SK-N-SH (cell line): ENCODE measurements at regions not wholly inside any gene's neighbourhood (a gene's known extent, or its start where the extent isn't known, plus 50 kb on each side); places are given as distances from the start of the nearest gene placed in this dataset.

Source experiments
- CTCF ChIA-PET: fragments of 300-600, 350-600 bp; formaldehyde crosslinking; extraction: SDS; loops from one replicate; lab custom pipeline; 2021; lab: Yijun Ruan, JAX
- POLR2A ChIA-PET: fragments of 350-600 bp; sonication (Branson Sonifier 250); formaldehyde crosslinking; extraction: SDS; loops from one replicate; lab custom pipeline; 2020; ENCODE audit warnings: antibody characterized with exemption, inconsistent platforms; lab: Yijun Ruan, JAX
- DNase-seq: peaks from one replicate; pipeline ENCODE4 v3.0.0; 2012
- H2AFZ ChIP-seq: fragments of 200-600 bp; sonication (generic); 2 replicates; pipeline ENCODE4 v1.8.1; 2016; ENCODE audit warnings: antibody characterized with exemption, mild to moderate bottlenecking, low read depth
- H3F3A ChIP-seq: fragments of 200-600 bp; sonication (generic); replicated peaks from 2 replicates; pipeline ENCODE3; 2016; ENCODE audit warnings: antibody characterized with exemption, mild to moderate bottlenecking; ENCODE audit not compliant: insufficient read depth
- H3K27ac ChIP-seq, 2 experiments: fragments of 200-500 bp in 1 of 2; fragments of 200-600 bp in 1 of 2; sonication (Bioruptor generic) in 1 of 2; sonication (generic), shearing (Covaris generic) in 1 of 2; 2 replicates each; pipeline versions ENCODE4 v1.5.1 to v1.6.1; 2014 to 2016; ENCODE audit warnings: low read depth in 2 of 2, inconsistent platforms in 1 of 2, low read length in 1 of 2, mild to moderate bottlenecking in 1 of 2, mixed read lengths in 1 of 2
- H3K27me3 ChIP-seq: fragments of 200-600 bp; sonication (generic), shearing (Covaris generic); 2 replicates; pipeline ENCODE4 v1.6.1; 2016; ENCODE audit warnings: mixed run types; ENCODE audit not compliant: insufficient read depth
- H3K36me3 ChIP-seq, 2 experiments: fragments of 200-500 bp in 1 of 2; fragments of 200-600 bp in 1 of 2; sonication (Bioruptor generic) in 1 of 2; sonication (generic) in 1 of 2; replicated peaks in 1 of 2; 2 replicates each; pipeline versions ENCODE3 to v1.5.1; 2014 to 2016; ENCODE audit warnings: low read length in 1 of 2, mild to moderate bottlenecking in 1 of 2; ENCODE audit not compliant: insufficient read depth in 2 of 2, control insufficient read depth in 1 of 2
- H3K4me1 ChIP-seq, 2 experiments: fragments of 200-500 bp in 1 of 2; fragments of 200-600 bp in 1 of 2; sonication (Bioruptor generic) in 1 of 2; sonication (generic), shearing (Covaris generic) in 1 of 2; 2 replicates each; pipeline versions ENCODE4 v1.5.1 to v1.6.1; 2014 to 2016; ENCODE audit warnings: low read depth in 1 of 2, low read length in 1 of 2, mixed run types in 1 of 2; ENCODE audit not compliant: insufficient read depth in 2 of 2, control insufficient read depth in 1 of 2
- H3K4me2 ChIP-seq: fragments of 200-600 bp; sonication (generic), shearing (Covaris generic); 2 replicates; pipeline ENCODE4 v1.6.1; 2017; ENCODE audit warnings: mixed run types
- H3K4me3 ChIP-seq, 2 experiments: fragments of 200-500 bp in 1 of 2; fragments of 200-600 bp in 1 of 2; sonication (Bioruptor generic) in 1 of 2; sonication (generic), shearing (Covaris generic) in 1 of 2; 2 replicates each; pipeline versions ENCODE4 v1.5.1 to v1.8.1; 2014 to 2016; ENCODE audit warnings: low read depth in 2 of 2, inconsistent platforms in 1 of 2, low read length in 1 of 2, mild to moderate bottlenecking in 1 of 2, mixed read lengths in 1 of 2, moderate library complexity in 1 of 2
- H3K79me2 ChIP-seq: fragments of 200-600 bp; sonication (generic); 2 replicates; pipeline ENCODE4 v1.8.1; 2017; ENCODE audit warnings: mild to moderate bottlenecking; ENCODE audit not compliant: insufficient read depth
- H3K9ac ChIP-seq: fragments of 200-600 bp; sonication (generic); 2 replicates; pipeline ENCODE4 v1.6.1; 2017; ENCODE audit warnings: mixed run types
- H3K9me2 ChIP-seq: fragments of 200-600 bp; sonication (generic); 2 replicates; pipeline ENCODE4 v1.6.1; 2017; ENCODE audit warnings: mixed run types
- H3K9me3 ChIP-seq: fragments of 200-600 bp; sonication (generic); 2 replicates; pipeline ENCODE4 v1.6.1; 2017; ENCODE audit warnings: mixed run types, mild to moderate bottlenecking, moderate library complexity
- H4K20me1 ChIP-seq: fragments of 200-600 bp; sonication (generic); 2 replicates; pipeline ENCODE4 v1.6.1; 2017; ENCODE audit warnings: mild to moderate bottlenecking, mixed run types; ENCODE audit not compliant: insufficient read depth
- EP300 ChIP-seq, 2 experiments: IDR thresholded peaks; 2 replicates each; pipeline versions ENCODE4 v1.4.0 to v1.6.1; 2012; ENCODE audit warnings: borderline replicate concordance in 1 of 2, low read depth in 1 of 2, low read length in 1 of 2
- FOSL2 ChIP-seq: IDR thresholded peaks from 2 replicates; pipeline ENCODE4 v1.4.0; 2012; ENCODE audit warnings: low read depth, mild to moderate bottlenecking, moderate library complexity, borderline replicate concordance
- FOXJ3 ChIP-seq: sonication (generic); formaldehyde crosslinking; IDR thresholded peaks from 2 replicates; pipeline ENCODE4 v1.5.1; 2020; ENCODE audit warnings: mild to moderate bottlenecking, missing genetic modification reagents
- FOXM1 ChIP-seq: IDR thresholded peaks from 2 replicates; pipeline ENCODE4 v1.4.0; 2012; ENCODE audit warnings: low read depth, mild to moderate bottlenecking
- GABPA ChIP-seq: IDR thresholded peaks from 2 replicates; pipeline ENCODE4 v1.4.0; 2012; ENCODE audit warnings: low read depth, mild to moderate bottlenecking
- JUND ChIP-seq: IDR thresholded peaks from 2 replicates; pipeline ENCODE4 v1.4.0; 2012
- MEF2A ChIP-seq: IDR thresholded peaks from 2 replicates; pipeline ENCODE4 v1.4.0; 2012; ENCODE audit warnings: low read depth, borderline replicate concordance
- MXI1 ChIP-seq: IDR thresholded peaks from 2 replicates; pipeline ENCODE4 v1.6.1; 2012; ENCODE audit warnings: mild to moderate bottlenecking, low read depth, low read length, improper control_type of control experiment
- NFIC ChIP-seq: IDR thresholded peaks from 2 replicates; pipeline ENCODE4 v1.4.0; 2012; ENCODE audit warnings: borderline replicate concordance
- NRF1 ChIP-seq: IDR thresholded peaks from 2 replicates; pipeline ENCODE4 v1.6.1; 2012; ENCODE audit warnings: low read depth, mild to moderate bottlenecking, low read length
- RAD21 ChIP-seq: IDR thresholded peaks from 2 replicates; pipeline ENCODE4 v1.6.1; 2012; ENCODE audit warnings: mild to moderate bottlenecking, low read length
- RCOR1 ChIP-seq: fragments of 150-350 bp; IDR thresholded peaks from 2 replicates; pipeline ENCODE4 v1.6.1; 2017; ENCODE audit warnings: antibody characterized with exemption, low read length
- RFX5 ChIP-seq: IDR thresholded peaks from 2 replicates; pipeline ENCODE4 v1.6.1; 2012; ENCODE audit warnings: mild to moderate bottlenecking, improper control_type of control experiment, low read length
- TAF1 ChIP-seq: IDR thresholded peaks from 2 replicates; pipeline ENCODE4 v1.6.1; 2012; ENCODE audit warnings: low read depth, mild to moderate bottlenecking, low read length, moderate library complexity, borderline replicate concordance
- TCF12 ChIP-seq: IDR thresholded peaks from 2 replicates; pipeline ENCODE4 v1.4.0; 2012
- TEAD4 ChIP-seq: IDR thresholded peaks from 2 replicates; pipeline ENCODE4 v1.4.0; 2012; ENCODE audit warnings: mild to moderate bottlenecking, borderline replicate concordance; ENCODE audit not compliant: insufficient read depth
- YY1 ChIP-seq: IDR thresholded peaks from 2 replicates; pipeline ENCODE4 v1.4.0; 2012; ENCODE audit warnings: low read depth, mild to moderate bottlenecking
- WGBS: methylation state at CpG from one replicate; pipeline ENCODE4 v1.1.6; 2017; ENCODE audit warnings: low lambda C conversion rate; 5-methylcytosine and 5-hydroxymethylcytosine counted together
- TF ChIP-seq, protein P1 (sequence below): IDR thresholded peaks from 2 replicates; pipeline ENCODE4 v1.4.0; 2012; ENCODE audit warnings: low read depth, borderline replicate concordance
- TF ChIP-seq, protein P2 (sequence below): fragments of 200-600 bp; sonication (generic); IDR thresholded peaks from 2 replicates; pipeline ENCODE4 v1.6.1; 2017; ENCODE audit warnings: antibody characterized with exemption, mild to moderate bottlenecking, moderate library complexity
- TF ChIP-seq, protein P3 (sequence below): IDR thresholded peaks from 2 replicates; pipeline ENCODE4 v1.6.1; 2012; ENCODE audit warnings: mild to moderate bottlenecking, low read depth, low read length, moderate library complexity
- TF ChIP-seq, protein P4 (sequence below): fragments of 150-350 bp; IDR thresholded peaks from 2 replicates; pipeline ENCODE4 v1.6.1; 2016; ENCODE audit warnings: mild to moderate bottlenecking, low read depth, low read length

DNA sequence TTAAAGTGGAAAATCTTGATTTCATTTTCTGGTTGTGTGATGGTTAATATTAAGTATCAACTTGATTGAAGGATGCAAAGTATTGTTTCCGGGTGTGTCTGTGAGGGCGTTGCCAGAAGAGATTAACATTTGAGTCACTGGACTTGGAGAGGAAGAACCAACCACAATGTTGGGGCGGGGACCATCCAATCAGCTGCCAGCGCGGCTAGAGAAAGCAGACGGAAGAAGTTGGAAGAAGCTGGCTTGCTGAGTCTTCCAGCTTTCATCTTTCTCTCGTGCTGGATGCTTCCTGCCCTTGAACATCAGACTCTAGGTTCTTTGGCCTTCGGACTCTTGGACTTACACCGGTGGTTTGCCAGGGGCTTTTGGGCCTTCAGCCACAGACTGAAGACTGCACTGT lies 832.6 kb upstream of the TMPRSS15 start:
- H3K4me2 ChIP-seq, result no peak overlapping the region
- TF ChIP-seq JUND, result no peak
- no peak for TF ChIP-seq GABPA
- TF ChIP-seq RFX5, result no peak
- TF ChIP-seq RCOR1, result no peak
- TF ChIP-seq TAF1, result no peak
- no peak for TF ChIP-seq TEAD4
- no peak for TF ChIP-seq NFIC
- TF ChIP-seq YY1, result no peak
- TF ChIP-seq, protein P1, sequence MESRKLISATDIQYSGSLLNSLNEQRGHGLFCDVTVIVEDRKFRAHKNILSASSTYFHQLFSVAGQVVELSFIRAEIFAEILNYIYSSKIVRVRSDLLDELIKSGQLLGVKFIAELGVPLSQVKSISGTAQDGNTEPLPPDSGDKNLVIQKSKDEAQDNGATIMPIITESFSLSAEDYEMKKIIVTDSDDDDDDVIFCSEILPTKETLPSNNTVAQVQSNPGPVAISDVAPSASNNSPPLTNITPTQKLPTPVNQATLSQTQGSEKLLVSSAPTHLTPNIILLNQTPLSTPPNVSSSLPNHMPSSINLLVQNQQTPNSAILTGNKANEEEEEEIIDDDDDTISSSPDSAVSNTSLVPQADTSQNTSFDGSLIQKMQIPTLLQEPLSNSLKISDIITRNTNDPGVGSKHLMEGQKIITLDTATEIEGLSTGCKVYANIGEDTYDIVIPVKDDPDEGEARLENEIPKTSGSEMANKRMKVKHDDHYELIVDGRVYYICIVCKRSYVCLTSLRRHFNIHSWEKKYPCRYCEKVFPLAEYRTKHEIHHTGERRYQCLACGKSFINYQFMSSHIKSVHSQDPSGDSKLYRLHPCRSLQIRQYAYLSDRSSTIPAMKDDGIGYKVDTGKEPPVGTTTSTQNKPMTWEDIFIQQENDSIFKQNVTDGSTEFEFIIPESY, result no peak
- H3K9me3 ChIP-seq, result no peaks in the 10 kb centered on the region
- 37% methylated on average over 9 of the region's 9 CpGs for WGBS
- H4K20me1 ChIP-seq, result no peaks in the 10 kb centered on the region
- no peaks in the 10 kb centered on the region for H3K79me2 ChIP-seq
- H3K27ac ChIP-seq, result no peak overlapping the region
- DNase-seq, result no peak
- H3K9me2 ChIP-seq, result no peaks in the 10 kb centered on the region
- H3K4me1 ChIP-seq, result no peaks in the 10 kb centered on the region
- ChIA-PET CTCF (no interaction called here), POLR2A (no interaction called here)
- H3K36me3 ChIP-seq, result no peaks in the 10 kb centered on the region
- H3K27me3 ChIP-seq, result no peaks in the 10 kb centered on the region
- no peak overlapping the region for H3K4me3 ChIP-seq
- H3F3A ChIP-seq, result no peaks in the 10 kb centered on the region
- H2AFZ ChIP-seq, result no peak overlapping the region
- H3K9ac ChIP-seq, result no peak overlapping the region

DNA sequence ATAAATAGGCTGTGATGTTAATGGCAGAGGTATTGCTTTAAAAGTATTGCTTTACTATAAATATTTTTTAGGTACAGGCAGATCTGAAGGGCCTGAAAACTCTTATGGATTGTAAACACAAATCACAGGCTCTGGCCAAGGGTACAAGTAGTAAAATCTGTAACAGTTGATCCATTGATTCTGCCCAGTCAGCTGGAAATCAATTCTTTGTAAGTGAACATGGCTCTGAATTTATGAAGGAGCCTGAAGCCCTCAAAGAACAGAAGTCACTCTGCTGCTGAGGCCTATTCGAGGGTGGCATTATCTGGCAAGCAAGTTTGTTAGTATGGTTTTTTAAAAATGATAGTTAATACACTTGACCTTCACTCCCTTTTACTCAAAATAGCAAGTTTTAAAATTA lies 834.0 kb upstream of the TMPRSS15 start:
- H3K9ac ChIP-seq, result no peak overlapping the region
- H3K27ac ChIP-seq, result no peak overlapping the region
- H4K20me1 ChIP-seq, result no peaks in the 10 kb centered on the region
- no peaks in the 10 kb centered on the region for H3F3A ChIP-seq
- DNase-seq, result no peak
- no peaks in the 10 kb centered on the region for H3K4me1 ChIP-seq
- H3K9me3 ChIP-seq, result no peaks in the 10 kb centered on the region
- H3K36me3 ChIP-seq, result no peaks in the 10 kb centered on the region
- H3K4me2 ChIP-seq, result no peak overlapping the region
- no peak overlapping the region for H3K4me3 ChIP-seq
- TF ChIP-seq GABPA (no peak), MEF2A (no peak), TAF1 (no peak), EP300 (IDR thresholded peaks at IDR 0.05; ENCODE audit: borderline replicate concordance in 1 of 2, low read depth in 1 of 2, low read length in 1 of 2) (no peak), TCF12 (no peak), RCOR1 (no peak), YY1 (no peak), RAD21 (no peak), MXI1 (no peak), RFX5 (no peak), JUND (no peak), FOXM1 (no peak), NRF1 (no peak), FOXJ3 (CRISPR knock-in tag) (no peak), FOSL2 (no peak)
- TF ChIP-seq, protein P2, sequence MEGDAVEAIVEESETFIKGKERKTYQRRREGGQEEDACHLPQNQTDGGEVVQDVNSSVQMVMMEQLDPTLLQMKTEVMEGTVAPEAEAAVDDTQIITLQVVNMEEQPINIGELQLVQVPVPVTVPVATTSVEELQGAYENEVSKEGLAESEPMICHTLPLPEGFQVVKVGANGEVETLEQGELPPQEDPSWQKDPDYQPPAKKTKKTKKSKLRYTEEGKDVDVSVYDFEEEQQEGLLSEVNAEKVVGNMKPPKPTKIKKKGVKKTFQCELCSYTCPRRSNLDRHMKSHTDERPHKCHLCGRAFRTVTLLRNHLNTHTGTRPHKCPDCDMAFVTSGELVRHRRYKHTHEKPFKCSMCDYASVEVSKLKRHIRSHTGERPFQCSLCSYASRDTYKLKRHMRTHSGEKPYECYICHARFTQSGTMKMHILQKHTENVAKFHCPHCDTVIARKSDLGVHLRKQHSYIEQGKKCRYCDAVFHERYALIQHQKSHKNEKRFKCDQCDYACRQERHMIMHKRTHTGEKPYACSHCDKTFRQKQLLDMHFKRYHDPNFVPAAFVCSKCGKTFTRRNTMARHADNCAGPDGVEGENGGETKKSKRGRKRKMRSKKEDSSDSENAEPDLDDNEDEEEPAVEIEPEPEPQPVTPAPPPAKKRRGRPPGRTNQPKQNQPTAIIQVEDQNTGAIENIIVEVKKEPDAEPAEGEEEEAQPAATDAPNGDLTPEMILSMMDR, result no peak
- TF ChIP-seq, protein P3, sequence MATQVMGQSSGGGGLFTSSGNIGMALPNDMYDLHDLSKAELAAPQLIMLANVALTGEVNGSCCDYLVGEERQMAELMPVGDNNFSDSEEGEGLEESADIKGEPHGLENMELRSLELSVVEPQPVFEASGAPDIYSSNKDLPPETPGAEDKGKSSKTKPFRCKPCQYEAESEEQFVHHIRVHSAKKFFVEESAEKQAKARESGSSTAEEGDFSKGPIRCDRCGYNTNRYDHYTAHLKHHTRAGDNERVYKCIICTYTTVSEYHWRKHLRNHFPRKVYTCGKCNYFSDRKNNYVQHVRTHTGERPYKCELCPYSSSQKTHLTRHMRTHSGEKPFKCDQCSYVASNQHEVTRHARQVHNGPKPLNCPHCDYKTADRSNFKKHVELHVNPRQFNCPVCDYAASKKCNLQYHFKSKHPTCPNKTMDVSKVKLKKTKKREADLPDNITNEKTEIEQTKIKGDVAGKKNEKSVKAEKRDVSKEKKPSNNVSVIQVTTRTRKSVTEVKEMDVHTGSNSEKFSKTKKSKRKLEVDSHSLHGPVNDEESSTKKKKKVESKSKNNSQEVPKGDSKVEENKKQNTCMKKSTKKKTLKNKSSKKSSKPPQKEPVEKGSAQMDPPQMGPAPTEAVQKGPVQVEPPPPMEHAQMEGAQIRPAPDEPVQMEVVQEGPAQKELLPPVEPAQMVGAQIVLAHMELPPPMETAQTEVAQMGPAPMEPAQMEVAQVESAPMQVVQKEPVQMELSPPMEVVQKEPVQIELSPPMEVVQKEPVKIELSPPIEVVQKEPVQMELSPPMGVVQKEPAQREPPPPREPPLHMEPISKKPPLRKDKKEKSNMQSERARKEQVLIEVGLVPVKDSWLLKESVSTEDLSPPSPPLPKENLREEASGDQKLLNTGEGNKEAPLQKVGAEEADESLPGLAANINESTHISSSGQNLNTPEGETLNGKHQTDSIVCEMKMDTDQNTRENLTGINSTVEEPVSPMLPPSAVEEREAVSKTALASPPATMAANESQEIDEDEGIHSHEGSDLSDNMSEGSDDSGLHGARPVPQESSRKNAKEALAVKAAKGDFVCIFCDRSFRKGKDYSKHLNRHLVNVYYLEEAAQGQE, result no peak
- TF ChIP-seq, protein P4, sequence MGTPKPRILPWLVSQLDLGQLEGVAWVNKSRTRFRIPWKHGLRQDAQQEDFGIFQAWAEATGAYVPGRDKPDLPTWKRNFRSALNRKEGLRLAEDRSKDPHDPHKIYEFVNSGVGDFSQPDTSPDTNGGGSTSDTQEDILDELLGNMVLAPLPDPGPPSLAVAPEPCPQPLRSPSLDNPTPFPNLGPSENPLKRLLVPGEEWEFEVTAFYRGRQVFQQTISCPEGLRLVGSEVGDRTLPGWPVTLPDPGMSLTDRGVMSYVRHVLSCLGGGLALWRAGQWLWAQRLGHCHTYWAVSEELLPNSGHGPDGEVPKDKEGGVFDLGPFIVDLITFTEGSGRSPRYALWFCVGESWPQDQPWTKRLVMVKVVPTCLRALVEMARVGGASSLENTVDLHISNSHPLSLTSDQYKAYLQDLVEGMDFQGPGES, result no peak
- no peaks in the 10 kb centered on the region for H3K27me3 ChIP-seq
- ChIA-PET CTCF (no interaction called here), POLR2A (no interaction called here)
- no peaks in the 10 kb centered on the region for H3K79me2 ChIP-seq
- 0% methylated on average over 1 of the region's 1 CpG for WGBS
- H2AFZ ChIP-seq, result no peak overlapping the region
- no peaks in the 10 kb centered on the region for H3K9me2 ChIP-seq
